ENCODE measurements at regions not wholly inside any gene's neighbourhood (a gene's known extent, or its start where the extent isn't known, plus 50 kb on each side); places are given as distances from the start of the nearest gene placed in this dataset.

- no peak for TF ChIP-seq CTCF (IDR thresholded peaks at IDR 0.05; ENCODE audit: control extremely low read depth in 1 of 3, insufficient read depth in 1 of 3, low read depth in 1 of 3, low read length in 3 of 3)
- no peak for TF ChIP-seq GABPA (IDR thresholded peaks at IDR 0.05; ENCODE audit: borderline replicate concordance, insufficient read depth, low read length)
Measured at GRCh38 chr1:243956450-243956849, 94.6 kb upstream of the ZBTB18 start.

Data from H1 (cell line).